HG03159 (cell line): ENCODE measurements at regions not wholly inside any gene's neighbourhood (a gene's known extent, or its start where the extent isn't known, plus 50 kb on each side); places are given as distances from the start of the nearest gene placed in this dataset.
"Not testable (repeated sequence)": the region's sequence is repeated elsewhere in the genome, so short reads cannot be mapped to it uniquely, and the experiment has no call there.

Source experiments
- ATAC-seq: cut with Tn5 transposase; IDR thresholded peaks from one replicate; pipeline ENCODE4 v1.9.1; 2021; ENCODE audit warnings: mild to moderate bottlenecking, moderate library complexity; ENCODE audit not compliant: unreplicated experiment

DNA sequence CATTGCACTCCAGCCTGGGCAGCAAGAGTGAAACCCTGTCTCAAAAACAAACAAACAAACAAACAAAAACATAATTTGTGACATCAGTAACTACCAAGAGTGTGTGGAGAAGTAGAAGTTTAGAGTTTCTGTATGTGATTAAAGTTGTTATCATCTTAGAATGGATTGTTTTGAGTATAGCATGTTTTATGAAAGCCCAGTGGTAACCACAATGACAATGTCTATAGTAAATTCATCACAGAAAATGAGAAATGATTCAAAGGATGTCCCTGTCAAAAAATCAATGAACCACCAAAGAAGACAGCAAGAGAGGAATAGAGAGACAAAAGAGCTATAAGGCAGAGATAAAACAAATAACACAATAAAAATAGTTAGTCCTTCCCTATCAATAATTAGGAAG is 1299.2 kb downstream of the CNTNAP5 start:
- no peak for ATAC-seq

DNA sequence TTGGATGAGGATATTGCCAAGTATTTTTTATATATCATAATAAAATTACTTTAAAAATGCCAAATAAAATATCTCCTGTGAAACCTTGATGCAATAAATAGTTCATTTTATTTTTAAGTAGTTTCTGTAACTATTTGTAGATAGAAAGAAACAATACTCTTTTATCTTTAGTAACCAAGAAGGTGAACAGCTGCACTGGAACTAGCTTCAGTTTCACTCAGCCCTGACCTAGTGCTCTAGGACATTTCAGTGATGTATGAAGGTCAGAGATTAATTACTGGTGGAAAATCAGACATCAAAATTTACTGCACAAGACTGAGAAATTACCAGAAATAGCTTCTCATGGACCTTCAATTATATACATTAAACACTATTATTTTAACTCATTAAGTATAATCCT is 1305.0 kb downstream of the CNTNAP5 start:
- no peak for ATAC-seq

DNA sequence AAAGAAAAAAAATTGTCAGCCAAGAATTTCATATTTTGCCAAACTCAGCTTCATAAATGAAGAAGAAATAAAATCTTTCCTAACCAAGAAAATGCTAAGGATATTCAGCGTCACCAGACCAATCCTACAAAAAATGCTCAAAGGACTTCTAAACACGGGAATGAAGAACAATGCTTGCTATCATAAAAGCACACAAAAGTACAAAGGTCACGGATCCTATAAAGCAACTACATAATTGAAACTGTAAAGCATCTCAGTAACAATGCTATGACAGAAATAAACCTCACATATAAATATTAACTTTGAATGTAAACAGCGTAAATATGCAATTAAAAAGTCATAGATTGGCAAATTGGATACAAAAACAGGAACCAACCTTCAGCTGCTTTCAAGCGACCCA is 1314.6 kb upstream of the GYPC start:
- ATAC-seq = no peak

DNA sequence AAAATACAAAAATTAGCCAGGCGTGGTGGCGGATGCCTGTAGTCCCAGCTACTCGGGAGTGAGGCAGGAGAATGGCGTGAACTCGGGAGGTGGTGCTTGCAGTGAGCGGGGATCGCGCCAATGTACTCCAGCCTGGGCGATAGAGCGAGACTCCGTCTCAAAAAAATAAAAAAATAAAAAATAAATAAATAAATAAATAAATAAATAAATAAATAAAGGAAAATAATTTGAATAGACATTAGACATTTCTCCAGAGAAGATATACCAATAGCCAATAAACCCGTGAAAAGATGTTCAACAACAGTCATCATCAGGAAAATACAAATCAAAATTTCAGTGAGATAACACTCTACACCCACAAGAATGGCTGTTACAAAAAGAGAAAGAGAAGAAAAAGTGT is 1302.4 kb upstream of the GYPC start:
- not testable (repeated sequence) for ATAC-seq

DNA sequence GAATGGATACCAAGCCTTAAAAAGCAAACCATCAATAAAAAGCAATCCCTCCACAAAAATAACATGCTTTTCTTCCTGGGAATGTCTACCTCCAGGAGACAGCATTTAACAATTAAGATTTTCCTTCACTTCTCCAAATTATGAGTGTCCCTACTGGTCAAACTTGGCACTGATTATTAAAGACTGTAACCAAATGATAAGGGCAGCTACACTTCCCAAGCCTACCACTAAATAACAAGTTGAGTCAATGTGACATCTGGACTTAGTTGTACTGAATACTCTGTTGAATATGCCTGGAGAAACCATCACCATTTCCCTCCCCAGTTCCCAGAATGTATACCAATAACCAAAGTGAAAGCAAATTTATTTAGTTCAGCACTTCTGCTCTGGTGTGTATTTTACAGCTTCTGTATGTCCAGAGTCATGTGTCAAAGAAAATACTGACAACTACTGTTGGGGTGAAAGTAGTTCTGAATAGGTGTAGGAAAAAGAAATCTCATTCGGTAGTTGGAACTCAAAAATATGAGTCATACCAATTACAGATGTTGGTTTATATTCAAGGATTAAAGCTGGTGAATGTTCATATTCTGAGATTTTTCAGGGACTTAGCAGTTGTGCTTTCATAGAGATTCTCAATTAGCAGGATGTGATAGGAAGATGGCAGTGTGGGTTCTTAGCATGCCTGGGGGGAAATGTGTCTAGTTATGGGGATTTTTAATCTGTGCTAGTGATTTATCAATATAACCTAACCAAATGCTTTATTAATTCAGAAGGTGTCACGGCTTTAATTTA is 1291.6 kb upstream of the GYPC start:
- ATAC-seq = no peak

DNA sequence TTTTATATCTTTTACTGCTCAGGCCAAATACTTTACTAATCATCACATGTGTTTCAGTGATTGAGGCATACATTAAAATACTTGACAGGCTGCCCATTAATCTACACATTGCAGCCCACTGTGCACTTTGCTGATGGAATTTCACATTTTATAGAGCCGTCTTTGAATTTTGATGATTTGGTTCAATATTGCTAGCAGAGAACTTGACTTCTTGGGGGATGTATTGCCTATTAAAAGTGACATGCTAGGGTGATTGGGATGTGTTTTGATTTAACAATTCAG is 1291.0 kb upstream of the GYPC start:
- ATAC-seq = no peak

DNA sequence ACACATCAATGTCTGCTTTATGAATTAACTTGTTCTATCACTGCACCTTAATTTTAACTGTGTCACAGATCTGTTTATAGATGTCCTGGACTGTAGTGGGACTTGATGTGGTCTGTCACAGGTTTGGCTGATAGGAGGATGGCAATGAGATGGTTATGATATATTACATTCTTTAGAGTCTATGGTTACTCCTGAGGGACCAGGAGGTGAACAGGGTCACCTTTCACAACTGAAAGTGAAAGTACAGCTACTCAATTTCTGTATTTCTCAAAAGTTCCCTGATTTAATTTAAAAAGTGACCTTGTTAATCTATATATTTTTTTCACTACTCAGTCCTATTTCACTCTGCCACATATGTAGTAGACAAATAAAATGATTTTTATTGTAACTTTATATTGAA is 1284.1 kb upstream of the GYPC start:
- no peak for ATAC-seq

DNA sequence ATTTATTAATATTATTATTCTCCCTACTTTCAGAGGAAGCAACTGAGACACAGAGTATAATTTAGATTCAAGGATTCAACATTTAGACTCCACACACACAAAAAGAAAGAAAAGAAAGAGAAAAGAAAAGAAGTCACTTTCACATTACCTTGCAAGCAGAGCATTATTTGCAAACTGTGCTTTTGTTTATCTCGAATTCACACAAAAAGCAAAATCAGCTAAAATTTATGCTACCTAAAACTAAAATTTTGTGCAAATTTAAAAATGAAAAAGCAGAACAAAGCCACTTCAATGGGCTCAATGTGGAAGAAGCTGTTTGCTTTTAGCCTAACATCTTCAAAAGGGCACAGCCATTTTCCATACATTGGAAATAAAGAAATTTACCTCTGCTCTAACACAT is 1282.7 kb upstream of the GYPC start:
- ATAC-seq = no peak

DNA sequence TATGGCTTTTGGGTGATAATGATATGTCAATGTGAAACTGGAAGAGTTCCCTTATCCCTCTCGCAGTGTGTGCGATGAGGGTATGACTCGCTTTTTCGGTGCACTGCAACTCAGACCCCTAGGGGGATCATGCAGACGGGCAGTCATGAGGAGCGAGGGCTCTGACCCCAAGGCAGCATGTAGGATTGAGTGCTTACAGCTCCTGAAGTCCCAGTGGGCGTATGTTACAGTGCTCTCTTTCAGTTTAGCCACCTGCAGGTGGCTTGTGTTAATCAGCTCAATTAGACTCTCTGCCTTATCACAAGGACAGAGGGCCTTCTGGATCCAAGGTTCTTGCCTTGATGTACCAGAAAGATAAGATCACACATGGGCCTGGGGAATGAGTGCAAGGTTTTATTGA is 1269.9 kb upstream of the GYPC start:
- ATAC-seq = no peak

DNA sequence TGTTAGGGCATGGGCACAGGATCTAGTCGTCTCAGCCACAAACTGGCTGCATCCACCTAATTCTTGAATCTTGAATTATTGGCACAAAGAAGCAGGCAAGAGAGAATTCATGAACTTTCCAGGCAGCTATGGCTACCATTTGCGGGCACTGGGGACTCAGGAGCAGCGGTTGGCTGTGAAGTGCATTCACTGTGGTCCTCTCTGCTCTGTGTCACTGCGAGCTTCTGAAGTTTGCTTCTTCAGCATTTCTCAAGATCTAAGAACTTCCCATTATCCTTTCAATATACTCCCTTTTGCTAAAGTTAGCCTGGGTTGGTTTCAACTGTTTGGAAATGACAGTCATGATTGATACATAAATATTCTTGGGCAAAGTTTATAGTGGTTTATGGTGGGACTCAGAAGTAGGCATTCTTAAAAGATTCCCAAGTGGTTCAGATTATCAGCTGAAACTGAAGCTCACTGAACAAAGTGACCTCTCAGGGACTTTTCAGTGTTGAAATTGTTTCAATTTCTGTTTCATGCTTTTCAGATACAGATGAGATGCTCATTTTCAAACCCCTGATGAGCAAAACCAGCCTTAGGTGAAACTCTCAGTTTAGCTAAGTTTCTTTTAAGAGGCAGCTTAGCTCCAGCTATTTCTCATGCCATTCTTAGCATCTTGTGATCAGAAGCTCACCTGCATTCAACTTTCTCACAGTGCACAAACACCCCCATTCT is 1258.3 kb upstream of the GYPC start:
- peak; percentile 83 for ATAC-seq

DNA sequence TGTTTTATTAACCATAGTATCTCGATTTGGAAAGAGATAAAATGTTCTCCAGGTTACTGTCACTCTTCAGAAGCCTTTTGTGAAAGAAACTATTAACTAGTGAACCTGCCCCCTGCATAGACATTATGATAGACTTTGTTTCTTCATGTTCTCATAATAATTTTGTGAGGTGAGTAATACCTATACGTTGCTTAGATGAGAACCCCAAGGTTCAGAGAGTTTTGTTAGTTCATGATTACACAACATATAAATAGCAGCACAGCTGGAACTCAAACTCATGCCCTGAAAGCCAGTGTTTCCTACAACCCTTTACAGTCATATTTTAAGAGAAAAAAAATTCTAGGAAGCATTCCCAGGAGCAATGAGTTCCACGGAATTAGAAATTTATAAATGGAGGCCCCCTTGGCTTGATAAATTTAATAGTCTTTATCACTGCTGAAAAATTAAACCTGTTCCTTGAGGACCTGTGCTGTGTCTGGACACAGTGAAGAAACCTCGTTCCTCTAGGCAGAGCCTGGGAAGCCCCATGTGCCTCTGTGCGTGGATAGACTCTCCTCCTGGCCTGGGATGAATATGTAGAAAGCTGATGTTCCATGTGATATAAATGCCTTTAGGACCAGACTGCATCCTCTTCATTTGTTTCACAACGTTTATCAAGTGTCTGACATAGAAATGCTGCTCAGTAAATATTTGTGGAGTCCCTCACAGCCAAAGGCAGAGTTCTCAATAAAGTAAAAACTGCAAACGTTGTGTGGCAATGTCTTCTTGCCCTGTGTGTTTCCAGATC is 1257.0 kb upstream of the GYPC start:
- ATAC-seq = peak; percentile 56

DNA sequence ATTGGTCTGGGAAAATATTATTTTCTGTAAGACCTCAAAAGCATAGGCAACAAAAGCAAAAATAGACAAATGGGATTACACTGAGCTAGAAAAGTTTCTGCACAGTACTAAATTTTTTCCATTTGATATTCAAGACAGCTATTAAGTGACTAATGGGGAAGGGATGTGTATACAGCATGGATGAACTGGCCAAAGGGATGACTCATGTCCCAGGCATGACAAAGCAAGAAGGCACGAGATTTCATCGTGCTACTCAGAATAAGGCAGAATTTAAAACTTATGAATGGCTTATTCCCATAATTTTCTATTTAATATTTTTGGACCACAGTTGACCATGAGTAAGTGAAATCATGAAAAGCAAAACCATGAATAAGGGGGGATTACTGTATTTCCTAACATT is 1250.1 kb upstream of the GYPC start:
- ATAC-seq = no peak

DNA sequence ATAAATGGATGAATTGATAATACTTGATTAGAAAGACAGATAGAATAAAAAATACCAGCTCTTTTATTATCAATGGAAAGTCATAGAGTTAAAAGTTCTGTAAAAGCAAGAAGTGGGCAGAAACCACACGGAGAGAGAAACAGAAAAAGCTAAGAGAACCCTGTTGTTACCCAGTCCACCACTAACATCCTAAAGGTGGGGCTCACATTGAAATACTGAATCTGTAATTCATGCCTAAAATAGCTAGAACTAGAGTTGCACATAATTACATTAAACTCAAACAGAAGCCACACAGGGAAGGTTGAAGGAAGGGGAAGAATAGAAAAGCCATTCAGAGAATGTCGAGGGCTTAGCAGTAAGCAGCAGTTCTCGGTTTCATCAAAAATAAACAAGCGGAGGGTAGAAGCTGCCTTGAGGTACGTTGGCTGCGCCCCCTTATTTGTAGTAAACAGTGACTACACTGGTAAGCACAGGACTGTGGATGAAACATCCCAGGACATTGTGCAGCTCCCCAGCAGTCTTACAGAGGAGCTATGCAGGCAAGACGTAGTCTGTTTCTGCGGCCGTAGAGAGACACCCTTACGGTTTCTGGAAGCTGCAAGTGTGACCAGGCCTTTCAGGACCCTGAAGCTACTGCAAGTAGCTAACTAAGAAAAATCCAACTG is 1247.0 kb upstream of the GYPC start:
- ATAC-seq = no peak

DNA sequence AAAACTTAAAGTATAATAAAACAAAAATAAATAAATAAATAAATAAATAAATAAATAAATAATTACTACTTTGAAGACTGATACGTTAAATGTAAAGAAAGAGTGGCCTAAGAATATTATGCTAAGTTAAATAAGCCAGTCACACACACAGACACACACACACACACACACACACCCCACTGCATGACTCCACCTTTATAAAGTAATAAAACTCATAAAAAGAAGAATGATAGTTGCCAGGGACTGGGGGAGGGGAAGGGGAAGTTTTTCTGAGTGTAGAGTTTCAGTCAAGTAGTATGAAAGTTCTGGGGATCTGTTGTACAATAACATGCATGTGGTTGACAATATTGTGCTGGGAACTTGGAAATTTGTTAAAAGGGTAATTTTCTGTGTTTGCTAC is 1237.5 kb upstream of the GYPC start:
- ATAC-seq = no peak

DNA sequence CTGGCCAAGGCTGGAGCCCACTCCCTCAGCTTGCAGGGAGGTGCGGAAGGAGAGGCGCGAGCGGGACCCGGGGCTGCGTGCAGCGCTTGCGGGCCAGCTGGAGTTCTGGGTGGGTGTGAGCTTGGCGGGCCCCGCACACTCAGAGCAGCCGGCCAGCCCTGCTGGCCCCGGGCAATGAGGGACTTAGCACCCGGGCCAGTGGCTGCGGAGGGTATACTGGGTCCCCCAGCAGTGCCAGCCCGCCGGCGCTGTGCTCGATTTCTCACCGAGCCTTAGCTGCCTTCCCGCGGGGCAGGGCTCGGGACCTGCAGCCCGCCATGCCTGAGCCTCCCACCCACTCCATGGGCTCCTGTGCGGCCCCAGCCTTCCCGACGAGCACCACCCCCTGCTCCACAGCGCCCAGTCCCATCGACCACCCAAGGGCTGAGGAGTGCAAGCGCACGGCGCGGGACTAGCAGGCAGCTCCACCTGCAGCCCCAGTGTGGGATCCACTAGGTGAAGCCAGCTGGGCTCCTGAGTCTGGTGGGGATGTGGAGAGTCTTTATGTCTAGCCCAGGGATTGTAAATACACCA is 1233.7 kb upstream of the GYPC start:
- not testable (repeated sequence) for ATAC-seq

DNA sequence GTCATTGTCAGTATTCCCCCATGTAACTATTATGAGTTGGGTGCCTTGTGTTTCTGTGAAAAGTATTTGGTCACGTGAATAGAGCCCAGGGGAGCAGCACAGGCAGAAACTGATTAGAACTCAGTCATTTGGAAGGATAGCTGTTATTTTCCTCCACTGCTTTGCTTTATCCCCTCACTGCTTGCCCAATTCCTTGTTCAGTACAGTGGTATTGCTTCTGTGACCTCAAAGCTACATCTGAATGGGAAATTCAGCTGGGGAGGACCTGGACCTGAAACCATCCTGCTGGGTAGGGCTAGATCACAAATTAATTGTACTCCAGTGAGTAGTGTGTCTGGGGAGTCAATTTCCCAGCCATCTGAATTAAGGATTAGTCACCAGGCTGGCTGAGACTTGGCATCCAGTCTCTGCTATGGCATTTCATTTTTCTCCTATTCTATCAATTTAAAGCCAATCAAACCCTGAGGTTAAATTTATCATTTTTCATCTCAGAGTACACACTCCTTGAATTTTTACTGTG is 1231.6 kb upstream of the GYPC start:
- ATAC-seq = no peak

DNA sequence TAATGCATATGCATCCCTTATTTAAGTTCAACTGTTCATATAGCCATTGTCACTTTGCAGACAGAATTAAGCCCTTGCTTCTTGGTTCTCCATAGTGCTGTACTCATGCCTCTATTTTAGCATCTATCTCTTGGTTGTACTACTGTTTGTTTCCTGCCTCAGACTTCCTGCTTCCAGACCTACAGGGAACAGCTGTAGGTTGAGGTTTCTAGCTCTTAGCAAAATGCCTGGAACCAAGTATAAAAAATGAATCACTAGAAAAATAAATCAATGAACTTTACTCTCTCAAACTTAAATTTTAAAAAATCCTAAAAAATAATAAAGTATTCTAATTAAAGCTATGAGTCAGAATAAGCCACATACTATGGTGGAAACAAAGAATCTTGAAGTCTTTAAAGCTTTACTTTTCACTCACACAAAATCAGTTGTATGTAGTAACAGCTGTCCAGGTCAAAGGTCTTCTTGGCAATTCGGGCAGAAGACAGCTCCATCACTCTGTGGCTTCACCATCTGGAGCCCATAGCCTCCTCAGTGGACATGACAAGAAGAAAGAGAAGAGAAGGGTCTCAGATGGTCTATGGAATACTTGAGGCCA is 1228.1 kb upstream of the GYPC start:
- ATAC-seq = no peak

DNA sequence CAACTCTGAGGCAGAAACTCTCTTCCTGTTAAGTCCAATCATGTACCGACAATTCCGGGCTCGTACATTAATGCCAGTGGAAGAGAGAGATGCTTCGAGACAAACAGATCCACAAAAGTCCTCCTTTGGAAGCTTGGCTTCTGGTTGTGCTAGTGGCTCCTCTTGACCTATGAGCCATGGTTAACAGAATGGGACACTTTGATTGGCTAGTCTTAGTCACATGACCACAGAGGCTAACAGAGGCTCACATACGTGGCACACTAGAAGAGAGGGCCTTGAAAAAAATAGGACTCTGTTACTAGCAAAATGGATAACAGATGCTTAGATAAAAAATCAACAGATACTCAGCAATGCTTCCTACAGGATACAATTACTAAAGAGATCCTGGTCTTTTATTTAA is 1211.9 kb upstream of the GYPC start:
- no peak for ATAC-seq

DNA sequence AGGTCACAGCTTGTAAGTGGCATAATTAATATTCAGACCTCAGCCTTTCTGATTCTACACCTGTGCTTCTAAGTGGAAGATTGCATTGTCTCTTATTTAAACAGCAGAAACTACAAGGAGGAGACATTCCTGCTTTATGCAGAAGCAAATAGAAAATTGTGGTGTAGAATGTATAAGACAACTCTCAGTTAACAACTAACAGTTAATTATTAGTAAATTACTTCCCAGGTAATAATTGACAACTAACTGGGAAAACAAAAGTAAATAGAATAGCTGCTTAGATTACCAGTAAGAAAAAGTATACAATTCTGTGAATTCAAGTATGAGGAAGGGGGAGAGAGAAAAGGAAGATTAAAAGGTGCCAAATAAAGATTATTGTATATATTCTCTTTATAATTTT is 1210.5 kb upstream of the GYPC start:
- ATAC-seq = no peak

DNA sequence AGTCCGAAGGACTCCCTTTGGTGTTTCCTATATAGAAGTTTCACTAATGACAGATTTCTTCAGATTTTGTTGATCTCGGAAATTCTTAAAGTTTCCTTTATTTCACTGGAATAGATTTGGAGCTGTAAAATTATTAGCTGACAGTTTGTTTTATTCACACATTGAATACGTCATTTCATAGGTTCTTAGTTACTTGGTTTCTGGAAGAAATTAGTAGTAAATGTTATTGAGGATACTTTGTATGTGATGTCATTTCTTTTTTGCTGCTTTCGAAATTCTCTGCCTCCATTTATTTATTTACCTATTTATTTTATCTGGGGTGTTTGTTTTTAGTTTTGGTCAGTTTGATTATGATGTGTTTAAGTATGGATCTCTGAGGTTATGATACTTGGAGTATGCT is 1205.9 kb upstream of the GYPC start:
- ATAC-seq = no peak

DNA sequence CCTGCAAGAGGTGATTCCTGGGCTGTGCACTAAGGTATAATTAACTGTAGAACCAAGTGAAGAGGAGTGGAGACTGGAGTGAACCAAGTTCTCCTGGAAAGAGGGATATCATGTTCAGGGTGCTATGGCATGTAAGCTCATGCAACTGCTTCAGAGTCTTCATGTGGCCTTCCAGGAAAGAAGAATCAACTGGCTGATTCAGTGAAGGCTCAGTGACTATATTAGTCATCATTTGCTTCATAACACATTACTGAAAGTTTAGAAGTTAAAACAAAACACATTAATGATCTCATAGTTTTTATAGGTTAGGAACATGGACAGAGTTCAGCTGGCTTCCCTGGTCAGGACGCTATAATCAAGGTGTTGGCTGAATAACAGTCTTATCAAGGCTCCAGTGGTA is 1200.8 kb upstream of the GYPC start:
- no peak for ATAC-seq
